AG08396 (cell line): ENCODE measurements at regions not wholly inside any gene's neighbourhood (a gene's known extent, or its start where the extent isn't known, plus 50 kb on each side); places are given as distances from the start of the nearest gene placed in this dataset.
"Not testable (repeated sequence)": the region's sequence is repeated elsewhere in the genome, so short reads cannot be mapped to it uniquely, and the experiment has no call there.

ENCODE experiments used
- DNase-seq: peaks from one replicate; pipeline ENCODE4 v3.0.0; 2012; ENCODE audit warnings: low spot score, mixed read lengths

DNA sequence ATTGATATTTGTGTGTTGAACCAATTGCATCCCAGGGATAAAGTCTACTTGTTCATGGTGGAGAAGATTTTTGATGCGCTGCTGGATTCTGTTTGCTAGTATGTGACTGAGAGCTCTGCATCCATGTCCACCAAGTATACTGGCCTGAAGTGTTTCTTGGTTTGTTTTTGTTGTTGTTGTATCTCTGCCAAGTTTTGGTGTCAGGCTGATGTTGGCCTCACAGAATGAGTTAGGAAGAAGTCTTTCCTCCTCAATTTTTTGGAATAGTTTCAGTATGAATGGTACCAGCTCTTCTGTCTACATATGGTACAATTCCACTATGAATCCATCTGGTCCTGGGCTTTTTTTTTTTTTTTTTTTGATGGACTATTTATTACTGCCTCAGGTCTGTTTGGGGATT is 50.9 kb upstream of the OSTN start:
- no peak for DNase-seq

DNA sequence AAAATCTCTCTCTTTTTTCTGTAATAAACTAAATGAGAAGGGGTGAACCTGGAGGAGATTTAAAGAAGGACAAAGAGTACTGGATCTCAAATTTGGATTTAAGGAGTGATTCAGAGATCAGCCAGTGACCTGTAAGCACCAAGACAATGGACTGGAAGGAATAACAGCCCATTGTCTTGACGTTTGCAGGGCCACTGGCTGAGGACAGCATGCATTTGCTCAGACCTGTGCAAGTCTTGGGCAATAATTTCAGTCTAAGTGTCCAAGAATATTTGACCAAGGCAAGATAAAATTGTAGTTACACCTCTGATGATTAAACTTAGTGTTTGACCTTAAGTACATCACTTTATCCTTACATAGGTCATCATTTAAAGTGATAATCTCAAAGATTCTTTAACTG is 55.8 kb upstream of the OSTN start:
- no peak for DNase-seq

DNA sequence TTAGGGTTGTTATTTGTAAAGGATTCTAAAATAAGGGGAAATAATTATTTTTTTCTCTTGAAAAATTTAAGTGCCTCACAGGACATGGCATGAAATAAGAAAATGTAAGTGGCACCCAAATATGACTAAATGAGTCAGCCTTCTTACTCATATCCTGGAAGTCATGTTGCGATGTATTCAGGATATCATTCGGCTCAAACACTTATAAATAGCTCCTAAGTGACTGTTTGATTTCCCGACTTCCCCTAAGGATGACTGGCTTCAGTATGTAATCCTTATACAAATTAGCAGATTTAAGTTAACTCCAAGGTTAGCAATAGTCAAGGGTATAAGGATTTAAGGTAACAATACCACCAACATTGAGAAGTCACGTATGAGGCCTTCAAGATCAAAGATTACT is 57.3 kb upstream of the OSTN start:
- peak; percentile 50 for DNase-seq

DNA sequence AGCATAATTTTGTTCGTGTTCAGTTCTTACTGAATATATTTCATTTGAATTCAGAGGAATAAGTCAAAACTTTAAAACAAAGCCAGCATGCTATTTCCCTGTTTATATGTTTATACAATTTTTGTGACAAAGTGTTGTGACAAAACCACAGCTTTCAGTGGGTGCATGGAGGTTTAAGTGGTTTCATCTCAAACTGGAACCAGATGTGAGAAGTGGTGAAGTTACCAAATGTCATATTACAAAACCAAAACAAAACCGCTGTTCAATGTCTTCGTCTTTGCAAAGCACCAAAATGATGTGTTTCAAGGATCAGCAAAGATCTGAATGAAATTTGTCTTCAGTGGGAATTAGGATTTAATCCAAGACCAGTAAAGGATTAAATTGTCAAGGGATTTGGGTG is 59.3 kb upstream of the OSTN start:
- DNase-seq: no peak

DNA sequence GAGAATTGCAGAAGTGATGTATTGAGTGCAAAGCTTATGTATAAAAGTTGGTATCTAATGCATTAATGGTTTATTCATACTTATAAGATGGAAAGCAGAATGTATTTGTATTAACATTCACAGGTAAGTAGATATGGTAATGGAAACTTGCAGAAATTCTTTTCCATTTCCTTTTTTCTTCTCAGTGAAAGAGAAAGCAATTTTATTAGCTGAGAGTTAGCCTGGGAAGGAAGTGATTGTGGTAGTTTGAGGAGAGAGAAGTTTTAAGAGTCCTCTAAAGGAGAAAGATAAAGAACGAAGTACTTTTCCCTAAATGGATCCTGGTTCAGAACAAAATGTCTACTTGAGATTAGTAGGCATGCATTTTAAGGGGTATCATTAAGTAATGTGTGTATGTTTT is 60.1 kb upstream of the OSTN start:
- DNase-seq: no peak

DNA sequence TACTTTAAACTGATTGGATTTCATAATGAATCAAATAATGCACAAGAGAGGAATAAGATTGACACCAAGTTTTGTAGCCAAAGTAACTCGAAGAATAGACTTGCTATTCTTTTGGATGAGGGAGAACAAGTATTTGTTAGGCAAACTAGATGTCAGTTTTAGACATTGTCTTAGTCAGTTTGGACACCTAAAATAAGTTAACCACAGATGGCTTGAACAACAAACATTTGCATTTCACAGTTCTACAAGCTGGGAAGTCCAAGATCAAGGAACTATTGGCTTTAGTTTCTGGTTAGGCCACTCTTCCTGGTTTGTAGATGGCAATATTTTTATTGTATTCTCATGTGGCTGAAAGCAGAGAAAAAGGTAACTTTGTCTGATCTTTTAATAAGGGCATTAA is 61.3 kb upstream of the OSTN start:
- no peak for DNase-seq

DNA sequence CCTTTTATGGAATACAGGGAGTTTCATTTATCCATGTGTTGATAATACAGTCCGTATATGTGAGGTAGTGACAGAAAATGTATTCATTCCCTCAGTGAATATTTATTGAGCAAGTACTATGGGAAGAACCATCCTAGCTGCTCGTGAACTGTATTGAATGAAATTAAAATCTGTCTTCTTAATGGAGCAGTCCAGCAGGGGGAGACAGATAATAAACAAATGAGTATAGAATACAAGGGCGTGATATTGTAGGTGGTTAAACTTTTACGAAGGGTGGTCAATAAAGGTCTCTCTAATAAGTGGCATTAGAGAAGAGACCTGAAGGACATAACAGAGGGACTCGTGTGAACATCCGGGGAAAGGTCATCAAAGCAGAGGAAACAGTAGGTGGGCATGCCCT is 62.7 kb upstream of the OSTN start:
- no peak for DNase-seq

DNA sequence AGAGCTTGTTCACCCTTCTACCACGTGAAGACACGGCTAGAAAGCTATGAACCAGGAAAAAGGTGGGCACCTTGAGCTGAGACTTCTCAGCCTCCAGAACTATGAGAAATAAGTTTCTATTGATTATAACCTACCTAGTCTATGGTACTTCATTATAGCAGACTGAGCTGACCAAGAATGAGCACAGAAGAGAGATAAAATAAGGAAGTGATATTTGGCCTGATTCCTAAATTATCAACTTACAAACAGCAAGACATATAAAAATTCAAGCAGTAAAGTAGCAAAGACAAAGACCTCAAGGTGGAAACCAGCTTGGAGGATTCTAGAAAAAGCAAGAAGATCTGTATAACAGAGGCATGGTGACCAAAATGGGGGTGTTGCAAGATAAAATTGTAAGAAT is 63.9 kb upstream of the OSTN start:
- DNase-seq: no peak

DNA sequence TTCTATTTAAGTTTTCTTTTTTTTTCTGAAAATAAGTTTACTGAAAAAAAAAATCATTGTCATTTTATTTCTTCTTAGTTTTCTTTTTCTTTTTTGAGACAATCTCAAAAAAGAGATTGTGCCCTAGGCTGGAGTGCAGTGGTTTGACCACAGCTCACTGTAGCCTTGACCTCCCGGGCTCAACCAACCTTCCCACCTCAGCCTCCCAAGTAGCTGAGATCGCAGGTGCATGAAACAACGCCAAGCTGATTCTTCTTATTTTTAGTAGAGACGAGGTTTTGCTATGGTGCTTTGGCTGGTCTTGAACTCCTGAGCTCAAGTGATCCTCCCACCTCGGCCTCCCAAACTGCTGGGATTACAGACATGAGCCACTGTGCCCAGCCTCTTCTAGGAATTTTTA is 65.7 kb upstream of the OSTN start:
- DNase-seq: no peak

DNA sequence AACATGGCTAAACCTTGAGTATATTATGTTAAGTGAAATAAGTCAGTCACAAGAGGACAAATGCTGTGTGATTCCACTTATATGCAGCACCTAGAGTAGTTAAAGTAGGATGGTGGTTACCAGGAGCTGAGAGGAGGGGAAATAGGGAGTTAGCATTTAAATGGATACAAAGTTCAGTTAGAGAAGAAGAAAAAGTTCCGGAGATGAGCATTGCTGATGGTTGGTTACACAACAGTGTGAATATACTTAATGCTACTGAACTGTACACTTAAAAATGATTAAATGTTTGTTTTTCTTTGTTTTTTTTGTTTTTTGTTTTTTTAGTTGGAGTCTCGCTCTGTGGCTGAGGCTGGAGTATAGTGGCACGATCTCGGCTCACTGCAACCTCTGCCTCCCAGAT is 67.7 kb upstream of the OSTN start:
- DNase-seq: no peak

DNA sequence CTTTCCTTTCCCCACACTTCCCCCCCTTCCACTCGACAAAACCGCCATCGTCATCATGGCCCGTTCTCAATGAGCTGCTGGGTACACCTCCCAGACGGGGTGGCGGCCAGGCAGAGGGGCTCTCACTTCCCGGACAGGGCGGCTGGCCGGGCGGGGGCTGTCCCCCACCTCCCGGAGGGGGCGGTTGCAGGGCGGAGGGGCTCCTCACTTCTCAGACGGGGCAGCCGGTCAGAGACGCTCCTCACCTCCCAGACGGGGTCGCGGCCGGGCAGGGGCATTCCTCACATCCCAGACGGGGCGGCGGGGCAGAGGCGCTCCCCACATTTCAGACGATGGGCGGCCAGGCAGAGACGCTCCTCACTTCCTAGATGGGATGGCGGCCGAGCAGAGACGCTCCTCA is 74.2 kb upstream of the OSTN start:
- DNase-seq: not testable (repeated sequence)

DNA sequence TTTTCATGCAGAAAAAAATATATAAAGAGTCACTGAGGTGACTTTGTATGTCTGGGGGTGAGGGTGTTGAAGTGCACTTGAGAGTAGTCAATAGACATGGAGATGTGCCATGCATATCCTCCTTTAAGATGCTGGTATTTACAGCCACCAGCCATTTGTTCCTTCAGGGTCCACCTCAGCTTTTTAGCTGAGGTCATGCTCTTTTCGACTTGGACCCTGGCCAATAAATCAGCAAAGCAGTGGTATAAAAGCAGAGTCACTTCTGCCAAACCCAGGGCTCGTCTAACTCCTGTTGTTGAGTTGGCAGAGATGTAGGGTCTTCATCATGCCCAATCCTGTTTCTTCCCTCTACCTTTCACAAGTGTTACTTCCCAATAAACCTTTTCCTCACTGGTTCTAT is 75.1 kb upstream of the OSTN start:
- DNase-seq: no peak

DNA sequence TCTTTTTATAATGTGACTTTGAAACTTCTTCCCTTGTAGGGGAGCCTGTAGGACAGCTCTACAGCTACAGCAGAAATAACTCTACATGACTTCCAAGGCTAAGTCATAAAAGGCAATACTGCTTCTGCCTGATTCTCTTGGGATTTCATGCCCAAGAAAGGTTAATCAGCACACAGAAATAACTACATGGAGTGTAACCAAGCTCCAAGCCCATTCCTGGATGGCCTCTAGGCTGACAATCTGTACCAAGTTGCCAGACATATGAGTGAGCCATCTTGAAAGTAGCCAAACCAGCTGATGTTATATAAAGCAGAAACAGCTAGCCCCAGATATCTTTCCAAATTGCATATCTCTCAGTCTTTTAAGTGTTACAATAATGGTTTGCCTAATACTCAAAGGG is 75.8 kb upstream of the OSTN start:
- no peak for DNase-seq

DNA sequence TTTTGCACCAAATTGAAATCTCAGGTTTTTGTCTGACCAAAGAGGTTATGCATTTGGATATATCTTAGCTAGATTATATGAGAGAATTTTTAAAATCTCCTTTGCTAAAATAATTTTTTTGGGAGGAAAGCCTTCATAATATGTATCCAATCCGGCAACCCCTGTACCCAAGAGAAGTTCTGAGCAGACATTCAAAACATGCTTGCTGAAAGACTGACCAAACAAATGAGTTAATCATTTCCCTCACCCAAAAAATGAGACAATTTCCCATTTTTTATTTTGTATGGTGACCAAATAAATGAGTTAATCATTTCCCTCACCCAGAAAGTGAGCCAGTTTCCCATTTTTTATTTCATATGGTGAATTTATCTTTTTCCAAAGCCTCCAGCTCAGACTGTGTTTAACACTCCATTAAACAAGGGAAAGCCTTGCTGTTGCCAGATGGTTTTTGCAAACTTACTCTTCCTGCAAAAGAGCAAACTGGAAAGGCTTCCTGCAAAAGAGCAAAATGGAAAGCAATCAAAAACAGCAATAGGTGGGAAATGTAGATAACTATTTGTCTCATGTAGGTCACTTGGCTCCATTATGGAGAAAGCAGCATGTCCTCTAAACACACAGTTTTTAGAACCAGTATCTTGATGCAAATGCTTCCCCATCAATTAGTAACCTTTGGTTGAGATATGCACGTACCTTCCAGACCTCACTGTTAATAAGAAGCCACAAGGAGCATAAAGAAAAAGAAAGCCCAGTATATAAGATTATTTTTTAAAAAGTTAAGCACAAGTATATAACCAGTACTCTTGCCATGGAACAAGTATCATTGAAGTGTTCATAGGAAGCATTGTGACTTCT is 78.4 kb upstream of the OSTN start:
- DNase-seq: no peak

DNA sequence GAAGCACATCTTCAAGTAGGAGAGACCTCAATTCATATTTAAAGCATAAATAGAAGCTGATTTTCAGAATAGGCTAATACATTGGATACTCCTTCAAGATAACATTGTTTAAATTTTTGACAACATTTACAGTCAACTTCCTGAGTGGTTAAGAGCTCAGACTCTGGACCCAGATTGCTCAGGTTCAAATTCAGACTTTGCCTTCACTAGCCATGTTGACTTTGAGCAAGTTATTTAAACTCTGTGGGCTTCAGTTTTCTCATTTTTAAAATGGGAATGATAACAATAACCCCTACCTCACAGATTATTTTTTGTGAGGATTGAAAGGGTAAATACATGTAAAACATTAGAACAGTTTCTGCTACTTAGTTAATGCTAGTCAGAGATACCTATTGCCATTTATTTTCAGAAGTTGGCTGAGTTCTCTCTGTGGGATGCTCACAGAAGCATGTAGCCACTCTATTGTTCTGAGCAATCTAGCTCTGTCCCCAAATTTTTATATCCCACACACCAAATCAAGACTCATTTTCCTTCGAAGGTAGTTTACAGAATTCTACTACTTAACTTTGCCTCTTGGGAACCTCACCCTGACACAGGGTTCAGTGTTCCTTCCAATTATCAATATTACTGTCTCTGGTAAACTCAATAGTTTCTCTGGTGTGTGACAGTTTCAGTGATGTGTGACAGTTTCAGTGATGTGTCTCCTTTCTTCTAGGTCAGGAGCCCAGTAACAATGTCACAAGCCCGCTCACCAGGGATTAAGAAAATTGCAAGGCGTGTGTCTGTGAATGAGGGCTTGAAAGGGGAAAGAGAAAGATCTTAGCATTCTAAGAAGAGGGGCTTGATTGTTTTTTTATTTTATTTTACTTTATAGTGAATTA is 79.4 kb upstream of the OSTN start:
- no peak for DNase-seq

DNA sequence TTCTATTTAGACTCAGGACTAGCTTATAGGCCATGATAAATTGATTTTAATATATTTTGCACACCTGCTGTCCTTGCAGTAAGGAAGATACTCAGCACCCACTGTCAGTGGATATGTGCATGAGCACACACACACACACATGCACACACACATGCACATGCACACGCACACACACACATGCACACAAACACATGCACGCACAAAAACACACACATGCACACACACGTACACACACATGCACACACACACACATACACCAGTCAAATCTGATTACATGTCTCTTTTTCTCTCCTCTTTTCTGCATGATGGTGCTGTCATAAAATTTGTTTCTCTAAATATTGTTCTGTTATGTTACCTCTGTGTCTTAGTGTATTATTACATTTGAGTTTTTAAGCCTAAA is 87.3 kb upstream of the OSTN start:
- no peak for DNase-seq

DNA sequence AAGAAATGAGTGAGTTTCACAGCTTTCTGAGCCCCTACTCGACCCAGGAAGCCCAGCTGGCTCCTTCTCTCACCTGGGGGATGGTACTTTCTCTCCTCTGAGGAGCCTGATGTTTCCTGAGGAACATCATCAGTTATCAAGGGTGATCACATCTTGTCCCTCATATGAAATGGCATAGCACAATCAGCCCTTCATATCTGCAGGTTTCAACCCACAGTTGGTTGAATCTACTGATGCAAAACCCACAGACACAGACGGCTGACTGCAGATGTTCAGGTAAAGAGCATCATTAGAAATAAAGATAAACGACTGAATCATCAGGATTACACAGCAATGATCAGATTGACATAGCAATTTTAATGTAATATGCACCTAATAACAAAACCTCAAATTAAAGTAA is 93.6 kb upstream of the OSTN start:
- DNase-seq: no peak

DNA sequence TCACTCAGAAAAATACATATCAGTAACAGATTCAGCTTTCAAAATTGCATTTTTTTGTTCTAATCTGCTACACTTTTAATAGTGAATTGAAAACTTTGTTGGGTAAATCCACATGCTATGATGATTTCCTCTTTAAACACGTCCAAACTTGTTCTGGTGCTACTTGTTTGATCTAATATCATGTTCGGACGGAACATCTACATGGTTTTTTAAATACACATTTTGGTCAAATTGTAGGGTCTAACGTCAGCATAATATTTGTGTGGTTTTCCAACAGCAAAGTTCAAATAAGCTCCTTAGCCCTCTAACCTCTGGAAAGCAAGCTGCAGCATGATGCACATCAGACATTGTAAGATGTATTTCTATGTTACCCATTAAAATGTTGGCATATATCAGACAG is 98.5 kb upstream of the OSTN start:
- no peak for DNase-seq

DNA sequence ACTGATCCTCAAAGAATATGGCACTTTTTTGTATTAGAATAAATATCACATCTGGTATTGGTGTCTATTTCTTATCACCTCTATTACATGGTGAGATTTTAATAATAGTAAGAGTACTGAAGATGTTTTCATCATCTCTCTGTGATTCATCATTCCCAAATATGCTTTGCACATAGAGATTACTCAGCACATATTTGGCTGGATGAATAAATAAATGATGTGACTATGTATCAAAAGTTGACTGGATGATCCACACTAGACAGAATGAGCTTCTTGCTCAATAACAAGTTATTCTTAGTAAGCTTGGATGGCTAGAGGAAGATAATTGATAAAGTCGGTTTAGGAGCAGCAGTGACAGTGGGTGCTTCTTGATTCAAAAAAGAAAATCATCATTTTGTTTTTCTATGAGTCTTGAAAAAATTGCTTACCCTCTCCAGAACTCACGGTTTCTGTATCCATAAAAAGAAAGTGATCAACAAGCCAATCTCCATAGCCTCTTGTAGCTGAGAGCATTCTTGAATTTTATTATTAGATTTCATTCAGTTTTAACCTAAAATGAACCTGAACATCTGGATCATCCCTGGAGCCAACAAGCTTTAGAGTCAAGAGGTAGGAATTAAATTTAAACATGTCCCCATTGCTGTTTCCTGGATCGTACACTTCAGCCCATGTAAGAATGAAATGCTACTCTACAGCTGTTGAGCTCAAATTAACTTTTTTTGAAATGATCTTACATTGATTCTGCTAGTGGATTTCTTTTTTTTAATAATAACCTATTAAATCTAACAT is 104.8 kb upstream of the OSTN start:
- peak; percentile 24 for DNase-seq

DNA sequence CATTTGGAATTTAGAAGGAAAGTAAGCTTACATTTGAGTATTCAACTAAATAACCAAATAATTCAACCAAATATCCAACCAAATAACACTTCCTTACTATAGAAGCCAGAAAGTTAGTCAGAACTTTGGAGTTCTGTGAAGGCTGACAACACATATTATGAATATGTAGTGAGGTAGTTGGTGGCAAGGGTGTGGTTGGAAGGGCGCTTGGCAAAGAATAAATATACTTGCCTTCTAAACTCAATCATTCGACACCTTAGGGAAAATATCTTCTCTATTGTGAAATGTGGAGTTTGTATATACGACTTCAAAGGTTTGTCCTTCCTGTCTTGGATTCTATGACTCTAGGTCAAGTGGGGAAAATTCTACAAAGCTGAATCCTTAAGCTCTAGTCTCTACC is 111.7 kb upstream of the OSTN start:
- DNase-seq: no peak

DNA sequence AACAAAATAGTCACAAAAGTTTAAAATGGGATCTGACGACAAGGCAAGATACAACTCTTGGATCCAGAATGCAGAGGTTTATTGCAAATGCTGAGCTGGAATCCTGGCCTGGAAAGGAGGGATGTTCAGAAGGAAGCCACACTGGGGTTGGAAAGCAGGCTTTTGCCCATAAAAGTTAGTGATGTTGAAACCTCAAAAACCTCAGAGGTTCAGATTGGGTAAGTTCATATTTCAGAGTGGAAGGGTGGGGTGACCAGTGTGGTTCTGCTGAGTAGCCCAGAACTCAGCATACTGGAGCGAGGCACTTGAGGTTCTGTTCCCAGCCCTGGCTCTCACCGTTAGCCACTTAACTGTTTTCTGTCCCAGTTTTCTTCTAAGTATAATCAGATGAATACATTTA is 114.0 kb upstream of the OSTN start:
- DNase-seq: peak; percentile 9

DNA sequence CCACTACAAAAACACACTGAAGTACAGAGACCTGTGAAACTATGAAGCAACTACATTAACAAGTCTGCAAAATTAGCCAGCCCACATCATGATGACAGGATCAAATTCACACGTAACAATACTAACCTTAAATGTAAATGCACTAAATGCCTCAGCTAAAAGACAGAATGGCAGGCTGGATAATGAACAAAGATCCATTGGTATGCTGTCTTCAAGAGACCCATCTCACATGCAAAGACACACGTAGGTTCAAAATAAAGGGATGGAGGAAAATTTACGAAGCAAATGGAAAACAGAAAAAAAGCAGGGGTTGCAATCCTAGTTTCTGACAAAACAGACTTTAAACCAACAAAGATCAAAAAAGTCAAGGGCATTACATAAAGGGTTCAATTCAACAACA is 120.1 kb upstream of the OSTN start:
- DNase-seq: not testable (repeated sequence)
